Renal cortical epithelial cell (primary cell): ENCODE measurements at regions not wholly inside any gene's neighbourhood (a gene's known extent, or its start where the extent isn't known, plus 50 kb on each side); places are given as distances from the start of the nearest gene placed in this dataset.

ENCODE experiments used
- DNase-seq: peaks from one replicate; pipeline ENCODE4 v3.0.0-alpha.2; 2011; ENCODE audit warnings: low read depth

DNA sequence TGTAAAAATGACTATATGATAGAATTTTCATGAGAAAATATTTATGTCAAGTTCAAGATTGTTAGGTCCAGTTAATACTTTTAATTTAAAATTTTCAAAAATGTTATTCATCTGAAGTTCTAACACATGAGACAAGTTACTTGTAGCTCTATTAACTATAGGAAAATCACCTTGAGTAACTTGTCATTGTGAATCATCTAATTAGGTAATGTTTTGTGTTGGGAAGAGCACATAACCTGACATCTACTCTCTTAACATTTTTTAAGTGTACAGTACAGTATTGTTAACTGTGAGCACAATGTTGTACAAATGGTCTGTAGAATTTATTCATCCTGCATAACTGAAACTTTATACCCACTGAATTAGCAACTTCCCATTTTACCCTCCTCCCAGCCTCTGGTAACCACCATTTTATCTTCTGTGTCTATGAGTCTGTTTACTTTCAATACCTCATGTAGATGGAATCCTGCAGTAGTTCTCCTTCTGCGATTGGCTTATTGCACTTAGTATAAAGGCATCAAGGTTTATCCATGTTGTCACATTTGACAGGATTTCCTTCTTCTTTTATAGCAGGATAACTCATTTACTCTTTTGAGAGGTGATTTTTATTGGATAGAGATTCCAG lies 54.6 kb downstream of the ARL4A start:
- DNase-seq = no peak

DNA sequence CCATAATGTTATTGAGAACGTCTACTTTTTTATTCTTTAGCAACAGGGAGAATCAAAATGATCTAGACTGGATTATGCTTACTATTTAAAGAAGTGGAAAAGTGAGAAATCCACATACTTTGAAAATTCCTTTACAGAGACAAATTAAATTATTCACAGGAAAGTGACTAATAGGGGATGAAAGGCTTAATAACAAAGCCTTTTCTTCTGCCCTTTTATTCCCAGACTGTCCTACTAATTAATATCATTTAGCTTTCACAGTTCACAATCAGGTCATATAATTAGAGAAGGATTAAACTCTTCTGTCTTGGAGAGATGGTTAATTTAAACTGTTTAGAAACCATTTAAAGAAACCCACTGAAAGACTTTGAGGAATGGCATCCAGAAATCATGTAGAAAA lies 58.8 kb downstream of the ARL4A start:
- DNase-seq = no peak

DNA sequence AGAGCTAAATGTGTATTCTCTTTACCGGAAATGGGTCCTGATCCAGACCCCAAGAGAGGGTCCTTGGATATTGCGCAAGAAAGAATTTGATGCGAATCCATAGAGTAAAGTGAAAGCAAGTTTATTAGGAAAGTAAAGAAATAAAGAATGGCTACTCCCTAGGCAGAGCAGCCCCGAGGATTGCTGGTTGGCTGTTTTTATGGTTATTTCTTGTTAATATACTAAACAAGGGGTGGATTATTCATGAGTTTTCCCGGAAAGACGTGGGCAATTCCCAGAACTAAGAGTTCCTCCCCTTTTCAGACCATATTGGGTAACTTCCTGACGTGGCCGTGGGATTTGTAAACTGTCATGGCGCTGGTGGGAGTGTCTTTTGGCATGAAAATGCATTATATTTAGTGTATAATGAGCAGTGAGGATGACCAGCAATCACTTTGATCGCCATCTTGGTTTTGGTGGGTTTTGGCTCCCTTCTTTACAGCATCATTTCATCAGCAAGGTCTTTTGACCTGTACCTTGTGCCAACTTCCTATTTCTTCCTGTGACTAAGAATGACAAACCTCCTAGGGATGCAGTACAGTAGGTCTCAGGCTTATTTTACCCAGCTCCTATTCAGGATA lies 60.4 kb downstream of the ARL4A start:
- no peak for DNase-seq

DNA sequence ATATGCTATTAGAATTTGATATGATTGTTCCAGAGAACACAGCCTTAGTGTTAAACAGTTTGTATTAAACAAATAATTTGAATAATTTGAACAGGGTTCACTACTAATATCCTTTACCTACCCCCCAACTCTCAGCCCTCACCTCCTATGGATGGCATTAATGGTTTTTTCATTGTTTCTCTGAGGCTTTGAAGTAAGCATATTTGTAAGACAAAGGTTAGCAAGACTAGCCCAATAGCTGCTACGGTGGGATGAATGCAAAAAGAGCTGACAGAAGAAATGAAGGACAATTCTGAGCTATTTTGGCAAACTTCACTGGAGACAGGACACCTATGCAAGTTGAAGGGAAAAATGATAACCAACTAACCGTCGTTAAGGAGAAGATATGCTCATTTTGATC lies 61.6 kb downstream of the ARL4A start:
- no peak for DNase-seq

DNA sequence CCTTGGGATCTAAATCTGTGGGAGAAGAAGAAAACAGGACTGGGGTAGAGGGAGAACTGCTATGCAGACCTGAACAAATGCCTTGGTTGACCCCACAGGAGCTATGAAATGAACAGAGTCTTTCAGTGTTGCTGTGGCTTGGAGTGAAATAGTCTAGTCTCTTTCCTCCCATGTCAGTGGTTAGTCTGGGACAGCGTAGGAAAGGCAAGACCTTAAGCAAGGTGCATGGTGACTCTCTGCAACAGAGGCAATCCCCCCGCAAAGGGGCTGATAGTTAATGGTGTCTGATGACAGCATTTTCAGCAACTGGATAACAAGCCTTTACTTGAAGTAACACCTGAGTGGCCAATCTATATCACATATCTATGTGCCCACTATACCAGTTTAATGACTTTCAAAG lies 62.3 kb downstream of the ARL4A start:
- DNase-seq = no peak

DNA sequence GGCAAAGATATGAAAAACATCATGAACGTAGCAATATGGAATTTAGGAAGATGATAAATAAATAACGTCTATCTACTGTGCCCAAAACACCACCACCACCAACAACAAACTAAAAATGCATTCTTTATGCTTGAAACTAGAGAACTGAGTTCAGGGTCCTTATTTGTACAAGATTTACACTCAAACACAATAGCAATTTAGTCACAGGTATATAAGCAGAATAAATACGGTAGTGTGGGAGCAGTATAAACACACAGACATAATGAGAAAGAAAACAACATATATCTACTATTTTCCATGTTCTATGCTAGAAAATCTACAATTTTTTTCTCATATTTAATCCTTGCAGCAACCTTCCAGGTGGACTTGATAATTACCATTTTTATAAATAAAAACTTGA lies 64.3 kb downstream of the ARL4A start:
- no peak for DNase-seq

DNA sequence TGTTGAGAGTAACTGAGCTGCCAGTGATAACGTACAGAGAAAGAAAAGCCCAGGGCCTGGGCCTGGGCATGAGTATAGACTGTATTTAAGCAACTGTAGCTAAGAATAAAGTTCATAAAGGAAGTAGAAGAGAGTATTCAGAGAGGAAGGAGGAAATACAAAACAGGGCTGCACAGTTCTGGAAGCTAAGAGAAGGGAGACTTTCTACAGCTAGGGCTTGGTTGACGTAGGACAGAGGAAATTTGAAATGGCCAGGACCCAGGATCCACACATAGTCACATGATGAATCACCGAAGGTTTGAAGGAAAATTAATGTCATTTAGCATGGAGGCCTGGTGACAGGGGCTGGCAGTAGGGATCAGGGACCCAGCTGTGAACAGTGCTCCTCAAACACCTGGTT lies 66.7 kb downstream of the ARL4A start:
- no peak for DNase-seq

DNA sequence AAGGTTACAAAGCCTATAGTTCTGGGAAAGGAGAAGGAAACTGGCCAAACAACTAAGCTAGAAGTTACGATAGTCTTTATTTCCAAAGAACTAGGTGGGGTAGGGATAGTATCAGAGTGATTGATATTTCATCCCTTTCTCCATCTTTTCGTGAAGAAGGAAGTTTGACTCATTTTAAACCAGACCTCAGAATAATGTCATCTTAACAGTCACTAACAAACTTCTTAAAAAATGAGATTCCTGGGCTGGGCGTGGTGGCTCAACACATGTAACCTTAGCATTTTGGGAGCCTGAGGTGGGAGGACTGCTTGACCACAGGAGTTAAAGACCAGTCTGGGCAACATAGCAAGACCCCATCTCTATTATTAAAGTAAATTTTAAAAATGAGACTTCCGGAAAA lies 69.4 kb downstream of the ARL4A start:
- no peak for DNase-seq

DNA sequence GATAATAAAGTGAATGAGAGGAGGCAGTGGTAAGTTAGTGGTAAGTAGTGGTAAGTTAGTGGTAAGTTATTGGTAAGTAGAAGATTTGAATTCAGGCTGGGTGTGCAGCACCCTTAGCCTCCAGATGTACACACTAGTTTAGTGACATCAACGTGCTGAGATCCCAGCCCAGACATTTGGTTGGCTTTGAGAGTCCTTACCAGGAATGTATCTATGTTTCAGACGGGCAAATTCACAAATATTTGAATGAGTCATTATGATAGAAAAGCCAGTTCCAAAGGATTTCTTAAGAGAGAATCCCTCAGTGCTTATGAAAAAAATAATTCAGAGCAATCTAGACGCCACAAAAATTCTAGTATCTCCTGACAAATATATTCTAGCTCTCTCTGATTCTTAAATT lies 70.0 kb downstream of the ARL4A start:
- DNase-seq = no peak

DNA sequence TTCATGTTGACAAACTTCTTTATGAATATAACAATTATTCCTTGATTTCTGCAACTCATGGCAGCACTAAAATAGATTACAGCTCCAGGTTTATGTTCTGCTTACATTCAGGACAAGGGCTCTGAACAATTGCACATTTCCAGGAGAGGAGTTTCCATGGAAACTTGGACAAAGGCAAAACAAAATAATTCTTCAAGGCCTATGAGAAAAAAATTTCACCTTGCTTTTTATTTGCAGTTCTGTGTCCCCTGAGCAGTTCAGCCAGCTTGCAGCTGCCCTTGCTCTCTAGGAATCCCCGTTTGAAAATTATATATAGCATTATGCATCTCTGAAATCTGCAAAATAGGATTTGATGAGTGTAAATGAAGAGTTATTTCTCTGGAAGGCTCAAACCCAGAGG lies 71.7 kb downstream of the ARL4A start:
- DNase-seq = peak; percentile 51

DNA sequence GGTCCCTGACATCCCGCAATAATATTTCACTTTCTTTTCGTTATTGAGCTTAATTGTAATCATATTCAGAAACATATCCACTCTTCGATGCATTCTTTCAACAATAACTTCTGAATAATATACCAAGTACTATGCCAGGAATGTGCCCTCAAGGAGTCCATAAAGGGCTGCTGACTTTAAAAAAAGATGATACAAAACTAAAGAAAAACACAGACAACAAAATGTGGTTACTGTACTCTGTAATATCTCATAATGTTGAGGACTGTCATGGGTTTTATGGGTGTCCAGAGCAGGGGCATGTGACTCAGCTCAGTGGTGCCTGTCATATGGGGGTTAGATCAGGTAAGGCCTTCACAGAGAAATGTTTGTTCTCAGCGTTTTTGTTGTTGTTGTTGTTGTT lies 73.7 kb downstream of the ARL4A start:
- DNase-seq = no peak

DNA sequence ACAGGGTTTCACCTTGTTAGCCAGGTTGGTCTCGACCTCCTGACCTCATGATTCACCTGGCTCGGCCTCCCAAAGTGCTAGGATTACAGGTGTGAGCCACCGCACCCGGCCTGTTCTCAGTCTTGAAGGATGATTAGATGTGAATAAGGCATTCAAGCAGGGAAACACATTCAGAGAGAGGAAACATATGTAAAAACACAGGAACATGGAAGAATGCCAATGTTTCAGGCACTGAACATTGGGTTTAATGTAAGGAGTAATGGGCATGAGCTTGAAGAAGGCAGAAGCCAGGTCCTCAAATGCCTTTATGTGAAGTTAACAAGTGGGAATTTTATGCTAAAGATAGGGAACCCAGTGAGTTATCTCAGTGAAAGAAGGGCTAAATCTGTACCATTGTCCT lies 74.3 kb downstream of the ARL4A start:
- DNase-seq = no peak

DNA sequence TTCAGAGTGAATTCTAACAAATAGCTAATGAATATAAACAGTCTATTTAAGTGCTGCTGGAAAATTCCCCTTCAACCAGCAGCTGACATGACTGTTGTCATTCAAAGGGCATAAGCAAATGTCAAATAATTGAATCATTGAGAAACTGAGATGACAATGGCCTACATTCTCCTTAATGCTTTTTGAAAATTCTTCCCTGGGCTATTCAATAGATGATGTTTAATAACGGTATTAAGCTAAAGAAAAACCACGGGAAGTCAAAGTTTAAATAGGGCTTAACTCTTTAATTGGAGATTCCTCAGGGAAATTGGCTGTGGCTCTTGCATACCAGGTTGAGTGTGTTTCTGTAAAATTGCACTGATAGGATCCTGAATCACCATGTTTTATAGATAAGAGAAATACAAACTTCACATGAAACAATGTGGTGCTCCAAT lies 77.0 kb downstream of the ARL4A start:
- no peak for DNase-seq

DNA sequence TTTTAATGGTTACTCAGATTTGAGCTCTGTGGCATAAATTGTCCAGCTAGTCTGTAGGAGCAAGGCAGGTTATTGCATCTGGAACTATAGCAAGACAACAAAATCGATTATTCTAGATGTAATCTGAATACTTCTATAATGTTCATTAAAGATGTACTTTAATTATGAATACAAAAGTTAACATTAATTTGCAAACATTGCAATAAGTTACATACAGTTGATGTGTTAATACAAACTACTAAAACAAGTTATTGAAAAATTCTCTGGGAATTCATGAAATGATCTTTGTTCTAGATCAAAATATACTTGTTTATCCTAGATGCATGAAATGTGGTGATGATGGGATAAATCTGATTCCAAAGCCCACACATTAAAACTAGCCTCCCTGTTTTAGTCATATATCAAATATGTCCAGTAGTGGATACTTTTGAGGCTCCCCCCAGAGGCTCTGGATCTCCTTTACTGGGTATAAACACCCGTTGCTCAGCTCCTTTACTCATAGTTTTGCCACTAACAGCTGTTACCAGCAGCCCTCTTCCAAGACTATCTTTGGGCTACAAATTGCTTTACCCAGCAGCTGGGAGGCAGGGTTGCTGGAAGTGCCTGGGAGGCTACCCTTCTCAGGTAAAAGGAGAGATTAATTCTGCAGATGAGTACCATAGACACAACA lies 78.1 kb downstream of the ARL4A start:
- DNase-seq = no peak

DNA sequence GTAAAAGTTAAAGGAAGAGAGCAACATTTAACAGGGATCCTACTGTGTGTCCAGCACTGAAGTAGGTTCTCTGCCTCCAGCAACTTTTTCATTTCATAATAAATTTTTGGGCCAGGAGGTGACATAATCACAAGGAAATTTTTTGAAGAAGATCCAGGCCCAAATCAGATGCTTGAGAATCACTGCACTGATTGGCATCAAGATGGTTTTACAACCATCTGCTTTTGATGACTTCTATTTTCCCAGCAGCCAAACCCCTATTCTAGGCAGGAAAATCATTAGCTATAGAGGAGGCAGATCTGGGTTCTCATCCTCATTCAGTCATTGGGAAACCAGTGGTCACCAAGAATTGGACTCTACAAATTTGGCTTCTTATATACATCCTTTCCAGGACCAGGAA lies 79.0 kb downstream of the ARL4A start:
- no peak for DNase-seq

DNA sequence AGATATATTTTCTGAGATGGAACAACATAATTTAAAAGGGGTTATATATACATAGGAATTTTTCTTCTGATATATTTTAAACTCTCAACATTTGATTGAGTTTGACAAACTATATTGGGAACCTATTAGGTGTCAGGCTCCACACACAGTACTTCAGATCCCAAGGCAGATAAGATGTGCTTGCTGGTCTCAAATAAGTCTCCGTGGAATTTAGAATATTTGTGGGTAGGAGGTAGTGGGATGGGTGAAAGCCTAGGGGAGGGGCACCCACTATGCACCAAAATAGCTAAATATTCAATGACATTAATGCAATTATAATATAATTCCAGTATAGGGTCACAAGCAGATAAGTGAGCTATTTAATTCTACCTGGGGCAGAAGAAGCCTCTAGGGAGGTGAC lies 81.5 kb downstream of the ARL4A start:
- DNase-seq = no peak

DNA sequence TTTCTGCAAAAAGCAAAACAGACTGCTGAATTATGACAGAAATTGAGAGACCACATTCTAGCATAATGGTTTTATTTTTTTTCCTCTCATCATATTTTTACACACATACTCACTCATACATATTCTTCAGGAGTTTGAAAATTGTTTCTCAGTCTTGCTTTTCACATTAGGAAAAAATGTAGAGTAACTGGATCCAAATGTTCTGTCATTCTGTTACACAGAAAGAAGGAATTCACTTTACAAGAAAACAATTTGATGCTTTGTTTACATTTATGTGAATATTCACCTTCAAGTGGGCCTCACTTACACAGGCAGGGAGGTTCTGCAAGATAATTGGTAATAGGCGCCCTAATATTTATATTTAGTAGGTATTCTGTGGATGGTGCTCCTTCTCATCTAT lies 82.0 kb downstream of the ARL4A start:
- no peak for DNase-seq

DNA sequence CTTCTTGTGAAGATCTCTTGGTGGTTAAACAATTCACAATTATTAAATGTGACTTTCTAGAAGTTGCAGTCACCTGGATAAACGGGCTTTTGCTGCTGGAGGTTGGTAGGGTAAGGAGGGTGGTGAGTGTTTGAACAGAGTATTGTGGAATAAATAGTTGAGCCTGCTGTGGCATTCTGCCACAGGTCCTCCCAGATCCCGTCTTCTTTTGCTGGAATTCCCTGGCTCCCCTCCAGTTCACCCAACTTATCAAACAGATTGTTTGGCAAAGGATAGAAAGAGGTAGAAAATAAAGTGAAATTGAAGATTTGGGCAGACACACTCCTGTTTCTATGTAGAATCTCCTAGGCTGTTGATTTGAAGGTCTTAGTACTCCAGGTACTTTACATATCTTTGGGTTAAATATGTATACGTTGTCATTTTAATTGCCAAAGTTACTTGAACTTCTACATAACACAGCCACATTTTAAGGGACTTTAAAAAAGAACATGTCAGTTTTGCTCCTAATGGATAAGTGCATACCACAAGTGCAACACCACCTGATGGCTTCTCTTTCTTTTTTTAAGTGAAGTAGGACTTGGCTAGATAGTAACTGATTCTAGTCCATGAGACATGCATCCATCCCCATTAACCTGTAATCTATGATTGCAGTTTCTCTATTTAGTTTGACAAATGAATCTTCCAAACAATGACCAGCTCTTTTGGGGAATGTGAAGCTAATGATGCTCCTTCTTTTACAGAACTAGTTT lies 83.0 kb downstream of the ARL4A start:
- DNase-seq = peak; percentile 41

DNA sequence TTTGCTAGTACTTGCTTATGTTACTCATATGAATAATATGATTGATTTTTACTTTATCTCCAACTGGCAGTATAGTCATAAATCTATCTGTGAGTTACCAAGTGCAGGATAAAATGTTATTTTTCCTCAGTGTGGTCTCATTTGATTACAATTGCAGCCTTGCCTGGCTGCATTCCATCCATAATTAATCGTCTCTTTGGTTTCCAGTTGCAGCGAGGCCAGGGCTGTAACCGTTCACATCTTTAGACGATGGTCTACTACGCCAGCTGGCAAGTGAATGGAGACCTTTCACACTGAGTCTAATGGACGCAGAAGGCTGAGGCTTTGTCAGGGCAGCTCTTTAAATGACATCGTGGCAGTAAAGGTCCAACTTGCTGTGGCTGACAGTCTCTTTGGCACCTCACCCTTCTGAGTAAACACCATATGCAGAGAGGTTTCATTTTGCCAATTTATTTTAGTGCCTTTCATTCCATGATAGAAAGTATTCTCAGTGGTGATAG lies 84.0 kb downstream of the ARL4A start:
- DNase-seq = peak; percentile 43

DNA sequence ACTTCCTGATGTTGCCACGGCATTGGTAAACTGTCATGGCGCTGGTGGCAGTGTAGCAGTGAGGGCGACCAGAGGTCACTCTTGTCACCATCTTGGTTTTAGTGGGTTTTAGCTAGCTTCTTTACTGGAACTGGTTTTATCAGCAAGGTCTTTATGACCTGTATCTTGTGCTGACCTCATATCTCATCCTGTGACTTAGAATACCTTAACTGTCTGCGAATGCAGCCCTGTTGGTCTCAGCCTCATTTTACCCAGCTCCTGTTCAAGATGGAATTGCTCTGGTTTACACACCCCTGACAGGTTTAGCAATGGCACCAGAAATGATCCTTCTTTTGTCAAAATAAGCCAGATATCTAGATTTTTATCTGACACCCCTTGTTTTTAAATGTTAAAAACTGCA lies 85.3 kb downstream of the ARL4A start:
- DNase-seq = no peak

DNA sequence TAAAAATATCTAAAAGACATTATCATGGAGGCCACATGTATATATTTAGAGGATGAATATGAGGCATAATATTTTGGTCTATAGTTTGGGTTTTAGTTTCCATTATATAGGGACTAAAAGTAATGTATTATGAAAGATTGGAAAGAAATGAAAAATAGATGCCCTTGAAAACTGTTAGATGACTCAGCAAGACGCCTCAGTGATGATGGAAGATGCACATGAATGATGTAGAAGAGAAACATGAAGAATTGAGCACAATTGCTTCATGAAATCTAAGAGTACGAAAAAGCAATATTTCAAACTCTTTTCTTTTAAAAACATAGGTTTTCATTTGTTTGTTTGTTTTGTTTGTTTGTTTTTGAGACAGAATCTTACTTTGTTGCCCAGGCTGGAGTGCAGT lies 89.8 kb downstream of the ARL4A start:
- no peak for DNase-seq

DNA sequence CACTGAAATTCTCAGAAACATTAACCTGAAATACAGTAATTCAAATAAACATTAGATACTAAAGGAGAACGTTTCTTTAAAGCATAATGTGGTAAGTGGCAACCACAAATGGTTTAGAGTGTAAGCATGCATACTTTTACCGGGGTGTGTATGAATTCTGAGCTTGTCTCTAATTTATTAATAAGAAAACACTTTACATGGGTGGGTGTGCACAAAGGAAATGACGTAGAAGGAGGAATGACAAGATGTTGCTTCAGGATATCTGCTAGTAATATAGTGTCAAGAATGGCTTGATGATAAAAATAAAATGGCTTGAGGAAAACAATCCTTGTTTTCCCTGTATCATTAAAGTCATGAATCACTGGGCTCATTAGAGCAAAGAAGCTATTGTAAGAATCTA lies 92.5 kb downstream of the ARL4A start:
- peak; percentile 32 for DNase-seq
